HepG2 (cell line): ENCODE measurements at regions not wholly inside any gene's neighbourhood (a gene's known extent, or its start where the extent isn't known, plus 50 kb on each side); places are given as distances from the start of the nearest gene placed in this dataset.

Source experiments
- ATAC-seq: fragments of 200-7000 bp; cut with Tn5 transposase; 3 replicates; pipeline ENCODE4 v1.9.1; 2020; ENCODE audit warnings: mild to moderate bottlenecking, moderate library complexity
- BruUV-seq: library from RNA; stranded (reverse); fragments of 400-500 nt; replicated peaks from 2 replicates; lab custom pipeline; 2021; lab: Mats Ljungman, UMichigan
- CTCF ChIA-PET: fragments of 300-600 bp; formaldehyde crosslinking; extraction: SDS; loops from one replicate; lab custom pipeline; 2021; ENCODE audit warnings: low total read pairs, inconsistent platforms, low intra/inter-chr PET ratio; lab: Yijun Ruan, JAX
- POLR2A ChIA-PET: fragments of 350-600 bp; sonication (Branson Sonifier 250); formaldehyde crosslinking; loops from one replicate; lab custom pipeline; 2020; ENCODE audit warnings: antibody characterized with exemption, inconsistent platforms; lab: Yijun Ruan, JAX
- DNase-seq: peaks from one replicate; pipeline ENCODE4 v3.0.0-alpha.2; 2015; ENCODE audit warnings: low spot score
- FAIRE-seq: peaks from 3 replicates; lab custom pipeline; 2011; peaks lifted over from hg19 to GRCh38; lab: Jason Lieb, UNC
- H2AFZ ChIP-seq: one replicate; pipeline ENCODE4 v1.6.1; 2011; ENCODE audit warnings: low read length, inconsistent platforms
- H3K27ac ChIP-seq: fragments of 300-600 bp; 3 replicates; pipeline ENCODE4 v1.8.0; 2011; ENCODE audit warnings: mixed run types, mild to moderate bottlenecking, mixed read lengths, low read length, inconsistent platforms; ENCODE audit not compliant: insufficient read depth; ENCODE audit errors: extremely low read length
- H3K27me3 ChIP-seq, 2 experiments: fragments of 200-600 bp in 1 of 2; 2 replicates in 1 of 2; 3 replicates in 1 of 2; pipeline versions ENCODE4 v1.6.0 to v1.8.0; 2011; ENCODE audit warnings: low read length in 2 of 2, mild to moderate bottlenecking in 2 of 2, moderate library complexity in 2 of 2, inconsistent platforms in 1 of 2; ENCODE audit not compliant: insufficient read depth in 2 of 2, control insufficient read depth in 1 of 2
- H3K36me3 ChIP-seq, 2 experiments: fragments of 200-600 bp in 1 of 2; replicated peaks in 1 of 2; 2 replicates in 1 of 2; 3 replicates in 1 of 2; pipeline versions ENCODE4 v1.5.1 to v1.8.0; 2011; ENCODE audit warnings: low read length in 2 of 2, inconsistent platforms in 1 of 2; ENCODE audit not compliant: insufficient read depth in 2 of 2, control insufficient read depth in 1 of 2
- H3K4me1 ChIP-seq: 2 replicates; pipeline ENCODE4 v1.5.1; 2012; ENCODE audit warnings: low read length, inconsistent platforms; ENCODE audit not compliant: insufficient read depth
- H3K4me2 ChIP-seq: 2 replicates; pipeline ENCODE4 v1.6.0; 2011; ENCODE audit warnings: low read depth, low read length, inconsistent platforms
- H3K4me3 ChIP-seq, 3 experiments: fragments of 200-600 bp in 1 of 3; sonication (generic), shearing (Covaris generic) in 1 of 3; replicated peaks in 1 of 3; 2 replicates each; pipeline ENCODE4 v1.5.1; 2011 to 2016; ENCODE audit warnings: low read length in 3 of 3, inconsistent platforms in 2 of 3, low read depth in 2 of 3, mild to moderate bottlenecking in 2 of 3, control low read depth in 1 of 3, mixed read lengths in 1 of 3; ENCODE audit not compliant: insufficient read depth in 1 of 3
- H3K79me2 ChIP-seq: one replicate; pipeline ENCODE4 v1.6.1; 2011; ENCODE audit warnings: low read length, inconsistent platforms; ENCODE audit not compliant: insufficient read depth
- H3K9ac ChIP-seq: 2 replicates; pipeline ENCODE4 v1.6.0; 2011; ENCODE audit warnings: mild to moderate bottlenecking, low read depth, low read length, inconsistent platforms; ENCODE audit not compliant: insufficient read depth
- H3K9me3 ChIP-seq: 2 replicates; pipeline ENCODE4 v1.5.1; 2012; ENCODE audit warnings: mild to moderate bottlenecking, low read length
- H4K20me1 ChIP-seq: 2 replicates; pipeline ENCODE4 v1.6.0; 2011; ENCODE audit warnings: inconsistent platforms, mild to moderate bottlenecking, low read length, moderate library complexity; ENCODE audit not compliant: insufficient read depth
- ARHGAP35 ChIP-seq: sonication (generic); formaldehyde crosslinking; IDR thresholded peaks from 2 replicates; pipeline ENCODE4 v1.9.0; 2022; ENCODE audit warnings: mild to moderate bottlenecking, inconsistent platforms, moderate library complexity, missing genetic modification reagents, borderline replicate concordance
- CEBPB ChIP-seq: IDR thresholded peaks from 2 replicates; pipeline ENCODE4 v1.6.1; 2011; ENCODE audit warnings: low read depth, low read length, improper control_type of control experiment, borderline replicate concordance
- ESRRA ChIP-seq: sonication (generic); formaldehyde crosslinking; IDR thresholded peaks from 2 replicates; pipeline ENCODE4 v1.5.1; 2020; ENCODE audit warnings: mild to moderate bottlenecking, low read depth, missing genetic modification reagents
- HOMEZ ChIP-seq: IDR thresholded peaks from 2 replicates; pipeline ENCODE4 v1.6.1; 2016; ENCODE audit warnings: low read depth
- IRF1 ChIP-seq: sonication (generic); formaldehyde crosslinking; IDR thresholded peaks from 2 replicates; pipeline ENCODE4 v1.4.0; 2020; ENCODE audit warnings: low read depth, mild to moderate bottlenecking, missing genetic modification reagents
- MAFF ChIP-seq: IDR thresholded peaks from 2 replicates; pipeline ENCODE4 v1.6.1; 2011; ENCODE audit warnings: low read depth, low read length, improper control_type of control experiment
- PHB2 ChIP-seq: fragments of 450-650 bp; IDR thresholded peaks from 2 replicates; pipeline ENCODE4 v1.6.1; 2018; ENCODE audit not compliant: partially characterized antibody
- SIN3A ChIP-seq: IDR thresholded peaks from 2 replicates; pipeline ENCODE4 v1.6.1; 2011; ENCODE audit warnings: low read depth, mild to moderate bottlenecking, control low read depth, low read length, borderline replicate concordance
- THAP7 ChIP-seq: sonication (generic); formaldehyde crosslinking; IDR thresholded peaks from 2 replicates; pipeline ENCODE4 v1.8.1; 2023; ENCODE audit warnings: mild to moderate bottlenecking, missing genetic modification reagents
- TOE1 ChIP-seq: sonication (generic); formaldehyde crosslinking; IDR thresholded peaks from 2 replicates; pipeline ENCODE4 v1.4.0; 2020; ENCODE audit warnings: mild to moderate bottlenecking, missing genetic modification reagents
- ZFP36 ChIP-seq: fragments of 150-350 bp; IDR thresholded peaks from 2 replicates; pipeline ENCODE4 v1.6.1; 2018; ENCODE audit warnings: borderline replicate concordance, low read length, low read depth; ENCODE audit not compliant: partially characterized antibody
- ZNF20 ChIP-seq: sonication (generic); formaldehyde crosslinking; IDR thresholded peaks from 2 replicates; pipeline ENCODE4 v1.4.0; 2020; ENCODE audit warnings: mild to moderate bottlenecking, moderate library complexity, missing genetic modification reagents
- ZNF276 ChIP-seq: sonication (generic); formaldehyde crosslinking; IDR thresholded peaks from 2 replicates; pipeline ENCODE4 v1.4.0; 2020; ENCODE audit warnings: mild to moderate bottlenecking, low read depth, missing genetic modification reagents
- ZNF34 ChIP-seq: sonication (generic); formaldehyde crosslinking; IDR thresholded peaks from 2 replicates; pipeline ENCODE4 v1.4.0; 2020; ENCODE audit warnings: mild to moderate bottlenecking, missing genetic modification reagents, borderline replicate concordance
- ZNF713 ChIP-seq: sonication (generic); formaldehyde crosslinking; IDR thresholded peaks from 2 replicates; pipeline ENCODE4 v1.4.0; 2020; ENCODE audit warnings: mild to moderate bottlenecking, missing genetic modification reagents
- ZNF740 ChIP-seq: sonication (generic); formaldehyde crosslinking; IDR thresholded peaks from 2 replicates; pipeline ENCODE4 v1.4.0; 2020; ENCODE audit warnings: missing genetic modification reagents
- ZNF773 ChIP-seq: sonication (generic); formaldehyde crosslinking; IDR thresholded peaks from 2 replicates; pipeline ENCODE4 v1.4.0; 2020; ENCODE audit warnings: missing genetic modification reagents, borderline replicate concordance
- WGBS: methylation state at CpG from one replicate; pipeline ENCODE4 v1.1.6; 2017; ENCODE audit warnings: low lambda C conversion rate; 5-methylcytosine and 5-hydroxymethylcytosine counted together
- in situ Hi-C: cut with HindIII; loops from 2 replicates; pipeline ENCODE4 v1.10.0; 2017; ENCODE audit warnings: low pct_unique_long_range_greater_than_20kb; ENCODE audit not compliant: extremely low pct_ligation_motif_present
- intact Hi-C: fragments of 100-400 bp; cut with micrococcal nuclease; formaldehyde crosslinking; loops from one replicate; pipeline ENCODE4 v1.10.0; 2022; ENCODE audit not compliant: unreplicated experiment

GRCh38 chrX:40832723-40833122 lies 97.4 kb upstream of the MED14 start:
- in situ Hi-C loops = no loop called here
- Histone ChIP-seq H3K4me2 (no peak overlapping the region), H3K27me3 (no peaks in the 10 kb centered on the region), H3K36me3 (no peaks in the 10 kb centered on the region), H2AFZ (no peak overlapping the region), H4K20me1 (no peaks in the 10 kb centered on the region), H3K9ac (no peak overlapping the region), H3K9me3 (no peaks in the 10 kb centered on the region), H3K27ac (no peak overlapping the region), H3K79me2 (no peaks in the 10 kb centered on the region), H3K4me1 (peaks cover 9% of the 10 kb centered on the region), H3K4me3 (no peak overlapping the region)
- CTCF ChIA-PET = no interaction called here
- intact Hi-C loops = no loop called here
- no TSS peak for BruUV-seq
- POLR2A ChIA-PET = no interaction called here
- TF ChIP-seq THAP7 (CRISPR knock-in tag) = no peak
- TF ChIP-seq ZNF276 = no peak
- no peak for TF ChIP-seq ZFP36
- TF ChIP-seq ZNF773 (CRISPR knock-in tag) = no peak
- no peak for TF ChIP-seq ESRRA (CRISPR knock-in tag)
- no peak for TF ChIP-seq ZNF34 (CRISPR knock-in tag)
- no peak for TF ChIP-seq PHB2
- no peak for TF ChIP-seq TOE1 (CRISPR knock-in tag)
- no peak for TF ChIP-seq ARHGAP35
- no peak for TF ChIP-seq ZNF740 (CRISPR knock-in tag)
- TF ChIP-seq MAFF = no peak
- no peak for TF ChIP-seq ZNF20 (CRISPR knock-in tag)
- TF ChIP-seq HOMEZ (CRISPR knock-in tag) = no peak
- TF ChIP-seq ZNF713 (CRISPR knock-in tag) = no peak
- no peak for TF ChIP-seq IRF1 (CRISPR knock-in tag)
- TF ChIP-seq CEBPB = no peak
- no peak for TF ChIP-seq SIN3A
- ATAC-seq (no peak), FAIRE-seq (no peak), DNase-seq (no peak)
- 97% methylated on average over 11 of the region's 39 CpGs for WGBS
